Urothelium cell line (cell line): ENCODE measurements at regions not wholly inside any gene's neighbourhood (a gene's known extent, or its start where the extent isn't known, plus 50 kb on each side); places are given as distances from the start of the nearest gene placed in this dataset.
A peak's percentile ranks its signal among the peaks of the same experiment; 100 is the strongest.

Experiments used
- DNase-seq: peaks from one replicate; pipeline ENCODE4 v3.0.0; 2011; ENCODE audit warnings: low spot score, mixed read lengths
- FAIRE-seq: peaks from 2 replicates; lab custom pipeline; 2011; peaks lifted over from hg19 to GRCh38; lab: Jason Lieb, UNC

DNA sequence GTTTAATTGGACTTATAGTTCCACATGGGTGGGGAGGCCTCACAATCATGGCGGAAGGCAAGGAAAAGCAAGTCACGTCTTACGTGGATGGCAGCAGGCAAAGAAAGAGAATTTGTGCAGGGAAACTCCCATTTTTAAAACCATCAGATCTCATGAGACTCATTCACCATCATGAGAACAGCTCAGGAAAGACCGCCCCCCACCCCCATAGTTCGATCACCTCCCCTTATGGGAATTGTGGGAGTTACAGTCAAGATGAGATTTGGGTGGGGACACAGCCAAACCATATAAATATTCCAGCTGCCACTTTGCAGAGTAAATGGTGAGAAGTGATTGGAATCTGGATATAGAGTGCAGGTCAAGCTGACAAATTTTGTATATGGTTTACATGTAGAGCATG is 187.4 kb downstream of the ARL4C start:
- FAIRE-seq = no peak
- no peak for DNase-seq

- DNase-seq (peak; percentile 64), FAIRE-seq (no peak)
These were observed 188.1 kb downstream of the ARL4C start for GRCh38 chr2:234308813-234309195.

DNA sequence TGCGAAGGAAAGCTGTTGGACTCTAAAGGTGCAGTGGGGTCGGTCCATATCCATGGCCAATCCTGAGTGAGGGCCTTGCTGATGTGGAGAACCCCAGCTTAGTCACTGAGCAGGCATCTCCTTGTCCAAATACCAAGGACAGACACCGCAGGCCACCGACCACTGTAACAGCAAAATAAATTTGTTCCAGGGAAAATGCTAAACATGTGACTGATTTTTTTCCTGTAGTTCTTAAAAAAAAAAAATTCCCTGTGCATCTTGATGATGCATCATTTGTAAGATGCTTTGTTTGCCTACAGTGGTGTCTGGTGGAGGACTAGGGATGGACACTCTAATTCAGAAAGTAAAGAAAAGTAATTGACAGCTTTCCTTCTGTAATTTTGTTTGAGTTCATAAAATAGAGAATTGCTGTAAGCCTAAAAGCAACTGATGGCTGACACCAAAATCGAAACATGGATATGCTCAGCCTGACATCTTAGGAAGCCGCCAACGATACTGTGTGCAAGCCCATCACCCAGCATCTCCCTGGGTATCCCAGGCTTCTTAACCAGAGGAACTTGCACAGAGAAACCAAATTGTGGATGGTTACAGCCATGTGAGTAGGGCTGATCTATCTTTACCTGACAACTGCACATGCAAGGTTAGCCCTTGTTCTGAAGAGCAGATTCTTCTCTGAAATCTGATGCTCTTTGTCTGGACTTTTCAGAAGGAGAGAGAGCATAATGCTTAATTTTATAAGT is 188.6 kb downstream of the ARL4C start:
- DNase-seq = peak; percentile 20
- no peak for FAIRE-seq

DNA sequence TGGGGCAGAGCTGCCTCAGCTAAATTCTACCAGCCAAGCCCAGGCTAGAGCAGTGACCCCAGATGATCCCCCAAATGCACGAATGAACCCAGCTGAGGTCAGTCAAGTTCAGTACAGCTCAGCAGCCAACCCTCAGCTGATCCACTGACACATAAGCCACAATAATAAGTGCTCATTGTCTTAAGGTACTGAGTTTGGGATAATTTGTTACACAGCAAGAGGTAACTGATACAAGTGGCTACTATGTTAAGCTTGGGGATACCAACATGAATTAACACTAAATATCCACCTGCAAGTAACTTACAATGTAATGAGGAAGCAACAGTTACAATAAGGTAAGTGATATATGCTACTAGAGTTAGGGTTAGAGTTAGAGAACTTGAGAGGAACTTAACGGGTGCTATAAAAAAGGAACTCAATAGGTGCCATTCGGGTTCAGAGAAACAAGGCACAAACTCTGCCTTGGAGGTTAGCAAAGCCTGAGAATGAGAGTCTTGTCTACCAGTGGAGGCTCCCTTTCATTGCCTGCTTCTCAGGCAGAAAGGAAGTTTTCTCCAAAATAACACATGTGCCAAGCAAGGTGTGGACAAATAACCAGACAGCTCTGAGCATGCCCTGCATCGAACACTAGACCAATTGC is 189.4 kb downstream of the ARL4C start:
- FAIRE-seq (no peak), DNase-seq (no peak)

- FAIRE-seq (no peak), DNase-seq (no peak)
These were observed 190.3 kb downstream of the ARL4C start for GRCh38 chr2:234306426-234307173.

GRCh38 chr2:234305846-234306245 is 191.0 kb downstream of the ARL4C start:
- DNase-seq (no peak), FAIRE-seq (no peak)

DNA sequence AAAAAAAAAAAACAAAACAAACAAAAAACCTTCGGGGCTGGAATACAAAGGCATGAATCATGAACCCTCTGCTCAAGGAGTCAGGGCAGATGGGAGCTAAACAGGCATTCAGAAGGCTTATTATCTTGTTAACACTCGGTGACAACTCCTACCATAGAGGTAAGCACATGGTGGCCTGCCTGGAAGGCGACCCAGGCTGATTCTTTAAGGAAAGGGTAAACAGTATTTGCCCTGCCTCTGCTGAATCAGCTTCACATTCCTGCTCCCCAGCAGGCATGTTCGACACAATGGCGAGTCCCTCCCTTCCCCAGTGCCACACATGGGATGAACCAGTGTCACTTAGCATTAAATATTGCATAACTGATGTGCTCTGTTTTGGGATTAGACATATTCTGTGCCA is 191.9 kb downstream of the ARL4C start:
- FAIRE-seq (peak; percentile 66), DNase-seq (peak; percentile 55)

GRCh38 chr2:234302664-234302991 is 194.3 kb downstream of the ARL4C start:
- FAIRE-seq = no peak
- DNase-seq = no peak

GRCh38 chr2:234300932-234301823 is 195.7 kb downstream of the ARL4C start:
- DNase-seq = no peak
- peak; percentile 91 for FAIRE-seq

- no peak for FAIRE-seq
These were observed 196.4 kb downstream of the ARL4C start for GRCh38 chr2:234300391-234300925.

DNA sequence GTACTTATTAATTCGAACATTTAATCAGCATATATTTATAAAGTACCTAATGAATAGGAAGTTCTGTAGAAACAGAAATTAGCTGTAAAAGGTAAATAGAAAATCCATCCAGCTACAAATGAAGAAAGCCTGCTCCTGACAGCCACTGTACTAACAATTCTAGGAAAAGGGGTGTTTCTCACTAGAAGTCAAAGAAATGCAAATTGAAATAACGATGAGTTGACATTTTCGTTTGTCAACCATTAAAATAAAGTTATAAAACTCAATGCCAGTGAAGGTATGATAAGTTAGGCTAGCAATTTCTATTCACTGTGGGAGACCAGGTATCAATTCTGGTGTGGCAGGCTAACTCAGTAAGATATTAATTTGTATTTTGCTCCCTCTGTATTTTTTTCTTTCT is 198.0 kb downstream of the ARL4C start:
- no peak for DNase-seq
- FAIRE-seq = no peak

More at GRCh38 chr2:234300391-234300925, 196.4 kb downstream of the ARL4C start:
- DNase-seq = no peak

DNA sequence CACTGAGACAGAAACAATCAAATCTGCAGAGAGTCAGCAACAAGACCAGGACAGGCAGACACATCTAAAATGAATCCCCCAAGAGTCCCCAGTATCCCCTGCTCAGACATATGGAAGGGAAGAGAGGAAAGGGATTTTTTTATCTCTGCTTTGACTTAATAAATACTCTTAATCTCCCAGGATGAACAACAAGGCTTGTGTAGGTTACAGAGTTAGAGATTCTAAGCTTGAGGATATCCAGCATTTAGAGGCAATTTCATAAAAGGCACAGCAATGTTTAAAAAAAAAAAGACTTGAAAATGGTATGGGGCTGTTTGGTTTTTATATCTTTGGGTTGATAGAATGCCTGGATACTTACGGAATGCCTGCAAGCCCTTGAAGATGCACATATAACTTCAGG is 199.9 kb downstream of the ARL4C start:
- no peak for FAIRE-seq
- no peak for DNase-seq

- FAIRE-seq (peak; percentile 5), DNase-seq (peak; percentile 58)
These were observed 202.9 kb downstream of the ARL4C start for GRCh38 chr2:234293973-234294372.

- DNase-seq = no peak
- no peak for FAIRE-seq
These were observed 204.0 kb downstream of the ARL4C start for GRCh38 chr2:234292962-234293243.

DNA sequence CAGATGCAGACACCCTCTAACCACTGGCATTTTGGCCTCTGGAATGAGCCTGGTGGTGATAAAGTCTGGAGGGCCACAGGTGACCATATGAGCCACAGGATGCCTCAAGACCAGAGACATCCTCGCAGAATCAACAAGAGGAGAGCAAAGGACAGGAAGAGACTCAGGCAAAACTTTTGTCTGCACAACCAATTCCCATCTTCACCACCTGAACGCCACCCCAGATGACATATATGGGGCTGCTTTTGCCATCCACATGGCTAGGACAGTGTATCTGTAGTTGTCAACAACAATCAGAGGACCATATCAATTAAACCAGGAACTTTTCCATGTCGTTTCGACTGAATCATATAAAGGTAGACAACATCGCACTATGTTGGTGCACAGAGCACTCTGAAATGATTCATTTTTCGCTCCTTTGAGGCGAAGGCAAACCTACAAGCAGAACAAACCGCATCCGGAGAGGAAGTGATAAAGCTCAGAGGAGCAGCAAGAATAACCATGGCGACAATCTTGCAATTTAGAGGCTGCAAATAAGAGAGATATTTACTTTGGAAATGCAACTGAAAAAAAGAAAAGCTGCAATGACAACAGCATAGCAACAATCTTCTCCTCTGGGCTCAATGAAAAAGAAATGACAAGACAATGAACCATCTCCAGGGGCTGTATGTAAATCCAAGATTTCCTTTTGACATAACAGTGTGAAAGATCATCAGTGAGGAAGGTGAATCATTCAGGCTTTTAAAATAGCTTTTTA is 204.5 kb downstream of the ARL4C start:
- FAIRE-seq (no peak), DNase-seq (peak; percentile 21)

GRCh38 chr2:234291765-234292204 is 205.1 kb downstream of the ARL4C start:
- DNase-seq (peak; percentile 58), FAIRE-seq (peak; percentile 52)

- FAIRE-seq = no peak
- peak; percentile 49 for DNase-seq
These were observed 206.2 kb downstream of the ARL4C start for GRCh38 chr2:234290671-234291070.

DNA sequence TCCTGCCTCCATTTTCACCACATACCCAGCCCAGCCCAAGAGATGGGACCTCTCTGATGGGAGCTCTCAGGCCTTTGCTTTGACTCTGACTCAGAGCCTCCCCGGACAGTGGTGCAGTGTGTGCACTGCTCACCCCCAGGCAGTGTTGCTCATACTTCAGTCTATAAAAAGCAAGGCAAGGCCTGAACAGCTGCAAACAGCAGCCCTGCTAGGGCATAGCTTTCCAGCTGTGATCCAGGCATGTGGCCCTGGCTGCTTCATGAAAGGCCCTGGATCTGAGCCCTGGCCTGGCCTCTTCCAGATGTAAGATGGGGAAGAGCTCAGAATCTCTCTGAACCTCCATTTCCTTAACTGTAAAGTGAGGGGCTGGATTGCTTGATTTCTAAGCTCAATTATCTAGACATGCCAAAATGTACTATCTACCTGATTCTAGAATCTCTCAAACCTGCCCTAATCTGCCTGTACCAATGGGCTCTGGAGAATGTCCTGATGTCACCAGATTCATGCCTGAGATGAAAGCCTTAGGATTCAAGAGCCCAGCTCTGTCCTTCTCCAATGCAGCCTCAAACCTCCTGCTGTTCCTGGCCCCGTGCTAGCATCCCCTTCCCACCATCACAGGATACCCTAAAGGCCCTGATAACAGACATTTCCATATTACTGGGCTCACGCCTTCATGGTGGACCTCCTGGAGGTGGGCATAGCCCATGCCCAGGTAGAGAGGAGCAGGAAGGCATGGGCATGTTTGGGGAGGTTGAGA is 206.9 kb downstream of the ARL4C start:
- DNase-seq (peak; percentile 74), FAIRE-seq (no peak)

GRCh38 chr2:234288974-234289455 is 207.9 kb downstream of the ARL4C start:
- DNase-seq (peak; percentile 49), FAIRE-seq (no peak)
